IMR-90 (cell line): ENCODE measurements at regions not wholly inside any gene's neighbourhood (a gene's known extent, or its start where the extent isn't known, plus 50 kb on each side); places are given as distances from the start of the nearest gene placed in this dataset.

ENCODE experiments used
- ATAC-seq: fragments of 200-7000 bp; cut with Tn5 transposase; 2 replicates; pipeline ENCODE4 v1.9.1; 2020; ENCODE audit warnings: low read depth, mild to moderate bottlenecking, moderate library complexity
- BruUV-seq: library from RNA; stranded (reverse); fragments of 400-500 nt; replicated peaks from 2 replicates; lab custom pipeline; 2021; lab: Mats Ljungman, UMichigan
- CTCF ChIA-PET: fragments of 300-600 bp; formaldehyde crosslinking; extraction: SDS; loops from one replicate; lab custom pipeline; 2021; ENCODE audit warnings: antibody characterized with exemption; lab: Yijun Ruan, JAX
- POLR2A ChIA-PET: fragments of 300-600 bp; sonication (Branson Sonifier 250); formaldehyde crosslinking; loops from one replicate; lab custom pipeline; 2022; ENCODE audit warnings: antibody characterized with exemption; ENCODE audit not compliant: unreplicated experiment; lab: Charles Lee
- DNase-seq: peaks from one replicate; pipeline ENCODE4 v3.0.0; 2013
- H2AFZ ChIP-seq: replicated peaks from 2 replicates; pipeline ENCODE3; 2013; ENCODE audit warnings: low read length, mild to moderate bottlenecking; ENCODE audit not compliant: poor library complexity
- H2AK5ac ChIP-seq: 2 replicates; pipeline ENCODE4 v1.6.1; 2013; ENCODE audit warnings: low read depth, low read length, inconsistent platforms
- H2AK9ac ChIP-seq: replicated peaks from 2 replicates; pipeline ENCODE3; 2013; ENCODE audit warnings: mild to moderate bottlenecking, low read depth, low read length, moderate library complexity; ENCODE audit not compliant: poor library complexity
- H2BK120ac ChIP-seq: 2 replicates; pipeline ENCODE4 v1.6.1; 2013; ENCODE audit warnings: low read depth, low read length, inconsistent platforms
- H2BK15ac ChIP-seq: 3 replicates; pipeline ENCODE4 v1.6.1; 2013; ENCODE audit warnings: low read depth, low read length, inconsistent platforms
- H2BK20ac ChIP-seq: 2 replicates; pipeline ENCODE4 v1.6.1; 2013; ENCODE audit warnings: low read depth, mild to moderate bottlenecking, inconsistent platforms, low read length, moderate library complexity
- H2BK5ac ChIP-seq: 2 replicates; pipeline ENCODE4 v1.6.1; 2013; ENCODE audit warnings: mild to moderate bottlenecking, low read depth, low read length, inconsistent platforms; ENCODE audit not compliant: poor library complexity, severe bottlenecking
- H3K14ac ChIP-seq: replicated peaks from 2 replicates; pipeline ENCODE4 v1.6.1; 2013; ENCODE audit warnings: low read depth, low read length, inconsistent platforms
- H3K18ac ChIP-seq: 2 replicates; pipeline ENCODE4 v1.6.1; 2013; ENCODE audit warnings: low read depth, low read length, control low read depth
- H3K23ac ChIP-seq: 2 replicates; pipeline ENCODE4 v1.6.1; 2013; ENCODE audit warnings: low read depth, low read length, inconsistent platforms
- H3K27ac ChIP-seq: 2 replicates; pipeline ENCODE4 v1.5.1; 2013; ENCODE audit warnings: mild to moderate bottlenecking, control low read depth, low read length; ENCODE audit not compliant: insufficient read depth
- H3K27me3 ChIP-seq: 2 replicates; pipeline ENCODE4 v1.6.1; 2013; ENCODE audit warnings: low read length; ENCODE audit not compliant: control insufficient read depth, insufficient read depth
- H3K36me3 ChIP-seq: 2 replicates; pipeline ENCODE4 v1.6.1; 2013; ENCODE audit warnings: low read length, mixed read lengths; ENCODE audit not compliant: control insufficient read depth, insufficient read depth
- H3K4ac ChIP-seq: 2 replicates; pipeline ENCODE4 v1.6.1; 2013; ENCODE audit warnings: low read depth, low read length, inconsistent platforms
- H3K4me1 ChIP-seq: 2 replicates; pipeline ENCODE4 v1.6.1; 2013; ENCODE audit warnings: low read length, mixed read lengths; ENCODE audit not compliant: control insufficient read depth, insufficient read depth
- H3K4me2 ChIP-seq: 2 replicates; pipeline ENCODE4 v1.6.1; 2013; ENCODE audit warnings: low read depth, mild to moderate bottlenecking, control low read depth, low read length, moderate library complexity
- H3K4me3 ChIP-seq: 2 replicates; pipeline ENCODE4 v1.5.1; 2013; ENCODE audit warnings: low read depth, mild to moderate bottlenecking, control low read depth, low read length, moderate library complexity; ENCODE audit not compliant: insufficient read depth
- H3K56ac ChIP-seq: 2 replicates; pipeline ENCODE4 v1.6.1; 2013; ENCODE audit warnings: low read length, inconsistent platforms; ENCODE audit not compliant: insufficient read depth; ENCODE audit errors: extremely low read depth
- H3K79me1 ChIP-seq, 2 experiments: 2 replicates each; pipeline ENCODE4 v1.6.1; 2013; ENCODE audit warnings: low read length in 2 of 2, inconsistent platforms in 1 of 2, low read depth in 1 of 2
- H3K9ac ChIP-seq: 2 replicates; pipeline ENCODE4 v1.6.1; 2013; ENCODE audit warnings: low read depth, low read length, control low read depth
- H3K9me1 ChIP-seq: 2 replicates; pipeline ENCODE4 v1.6.1; 2013; ENCODE audit warnings: low read length, inconsistent platforms; ENCODE audit not compliant: insufficient read depth
- H3K9me3 ChIP-seq: 2 replicates; pipeline ENCODE4 v1.6.1; 2013; ENCODE audit warnings: low read length; ENCODE audit not compliant: control insufficient read depth, insufficient read depth
- H4K20me1 ChIP-seq: 2 replicates; pipeline ENCODE4 v1.6.1; 2013; ENCODE audit warnings: low read length, inconsistent platforms; ENCODE audit not compliant: insufficient read depth
- H4K5ac ChIP-seq: 2 replicates; pipeline ENCODE4 v1.6.1; 2013; ENCODE audit warnings: mild to moderate bottlenecking, low read depth, low read length, control low read depth
- H4K8ac ChIP-seq, 2 experiments: 2 replicates each; pipeline ENCODE4 v1.6.1; 2013; ENCODE audit warnings: low read depth in 2 of 2, low read length in 2 of 2, control low read depth in 1 of 2, inconsistent platforms in 1 of 2
- H4K91ac ChIP-seq: 2 replicates; pipeline ENCODE4 v1.6.1; 2013; ENCODE audit warnings: low read depth, low read length, inconsistent platforms; ENCODE audit not compliant: insufficient read depth
- BHLHE40 ChIP-seq: fragments of 150-350 bp; IDR thresholded peaks from 2 replicates; pipeline ENCODE4 v1.6.1; 2016; ENCODE audit warnings: mild to moderate bottlenecking, low read depth, low read length
- CEBPB ChIP-seq: IDR thresholded peaks from 2 replicates; pipeline ENCODE4 v1.6.1; 2012; ENCODE audit warnings: low read depth, low read length, improper control_type of control experiment
- FOS ChIP-seq: fragments of 150-350 bp; IDR thresholded peaks from 2 replicates; pipeline ENCODE4 v1.6.1; 2016; ENCODE audit warnings: low read depth, low read length
- MAFK ChIP-seq: IDR thresholded peaks from 2 replicates; pipeline ENCODE4 v1.6.1; 2012; ENCODE audit warnings: low read depth, low read length, improper control_type of control experiment
- MXI1 ChIP-seq: IDR thresholded peaks from 2 replicates; pipeline ENCODE4 v1.6.1; 2012; ENCODE audit warnings: low read depth, mild to moderate bottlenecking, low read length, moderate library complexity, borderline replicate concordance
- NFE2L2 ChIP-seq: fragments of 150-350 bp; IDR thresholded peaks from 2 replicates; pipeline ENCODE4 v1.6.1; 2016; ENCODE audit warnings: low read depth, mild to moderate bottlenecking, low read length
- POLR2A ChIP-seq: IDR thresholded peaks from 2 replicates; pipeline ENCODE4 v1.6.1; 2012; ENCODE audit warnings: mild to moderate bottlenecking, low read depth, low read length
- RAD21 ChIP-seq: IDR thresholded peaks from 2 replicates; pipeline ENCODE4 v1.6.1; 2012; ENCODE audit warnings: low read length, improper control_type of control experiment
- RCOR1 ChIP-seq: IDR thresholded peaks from 2 replicates; pipeline ENCODE4 v1.6.1; 2012; ENCODE audit warnings: mild to moderate bottlenecking, low read length, improper control_type of control experiment; ENCODE audit not compliant: insufficient replicate concordance
- RFX5 ChIP-seq: IDR thresholded peaks from 2 replicates; pipeline ENCODE4 v1.8.0; 2012; ENCODE audit warnings: low read depth, mild to moderate bottlenecking, low read length, moderate library complexity
- SMC3 ChIP-seq: fragments of 150-350 bp; IDR thresholded peaks from 2 replicates; pipeline ENCODE4 v1.6.1; 2016; ENCODE audit warnings: low read depth, mild to moderate bottlenecking, antibody characterized with exemption, low read length, moderate library complexity
- WGBS, 2 experiments: methylation state at CpG; one replicate each; pipeline versions ENCODE4 v1.1.5 to v1.1.7; 2013; ENCODE audit warnings: missing lambda C conversion rate in 2 of 2; ENCODE audit not compliant: insufficient read length in 1 of 2; ENCODE audit errors: extremely low coverage in 2 of 2; 5-methylcytosine and 5-hydroxymethylcytosine counted together
- dilution Hi-C: fragments of 300-500 bp; cut with HindIII; formaldehyde crosslinking; loops from one replicate; pipeline ENCODE4 v1.14.3; 2018; ENCODE audit warnings: low sequenced_read_pairs; ENCODE audit not compliant: unreplicated experiment
- in situ Hi-C: fragments of 300-500 bp; cut with MboI; formaldehyde crosslinking; loops from 3 replicates; pipeline ENCODE4 v1.14.3; 2019; ENCODE audit warnings: low sequenced_read_pairs, inconsistent platforms, mixed read lengths
- intact Hi-C: fragments of 100-400 bp; cut with micrococcal nuclease; formaldehyde crosslinking; loops from 2 replicates; pipeline ENCODE4 v1.10.0; 2022
- TF ChIP-seq, protein P1 (sequence below): fragments of 150-350 bp; IDR thresholded peaks from 2 replicates; pipeline ENCODE4 v1.6.1; 2016; ENCODE audit warnings: low read depth, mild to moderate bottlenecking, low read length, moderate library complexity, borderline replicate concordance
- TF ChIP-seq, protein P2 (sequence below): conservative IDR thresholded peaks from 2 replicates; pipeline ENCODE4 v1.5.1; 2012; ENCODE audit warnings: mild to moderate bottlenecking, low read depth, low read length, improper control_type of control experiment
- TF ChIP-seq, protein P3 (sequence below): fragments of 150-350 bp; IDR thresholded peaks from 2 replicates; pipeline ENCODE4 v1.6.1; 2017; ENCODE audit warnings: mild to moderate bottlenecking, antibody characterized with exemption, low read length, low read depth

DNA sequence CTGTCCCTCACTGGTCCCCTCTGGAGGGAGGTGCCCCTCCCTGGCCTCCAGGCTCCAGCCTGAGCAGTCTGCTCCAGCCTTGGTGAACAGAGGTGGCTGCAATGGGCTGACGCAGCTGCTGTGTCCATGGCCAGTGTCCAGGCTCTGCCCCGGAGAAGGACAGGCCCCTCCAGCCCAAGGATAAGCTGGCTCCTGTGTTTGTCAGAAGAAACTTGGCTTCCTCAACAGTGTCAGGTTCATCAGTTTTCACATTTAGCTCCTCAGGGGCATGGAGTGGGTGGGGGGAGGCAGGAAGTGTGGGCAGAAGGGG lies 402.8 kb downstream of the MATN1 start:
- H3K9ac ChIP-seq: no peak overlapping the region
- WGBS, 2 experiments: 0% methylated on average over 1 of the region's 2 CpGs; no CpG with 5 or more reads in 1 of the 2 experiments

More for the DNA sequence above, 402.8 kb downstream of the MATN1 start:
- H2AK9ac ChIP-seq: no peak overlapping the region
- TF ChIP-seq CEBPB: no peak
- TF ChIP-seq SMC3: no peak
- TF ChIP-seq, protein P1, sequence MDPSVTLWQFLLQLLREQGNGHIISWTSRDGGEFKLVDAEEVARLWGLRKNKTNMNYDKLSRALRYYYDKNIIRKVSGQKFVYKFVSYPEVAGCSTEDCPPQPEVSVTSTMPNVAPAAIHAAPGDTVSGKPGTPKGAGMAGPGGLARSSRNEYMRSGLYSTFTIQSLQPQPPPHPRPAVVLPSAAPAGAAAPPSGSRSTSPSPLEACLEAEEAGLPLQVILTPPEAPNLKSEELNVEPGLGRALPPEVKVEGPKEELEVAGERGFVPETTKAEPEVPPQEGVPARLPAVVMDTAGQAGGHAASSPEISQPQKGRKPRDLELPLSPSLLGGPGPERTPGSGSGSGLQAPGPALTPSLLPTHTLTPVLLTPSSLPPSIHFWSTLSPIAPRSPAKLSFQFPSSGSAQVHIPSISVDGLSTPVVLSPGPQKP: no peak
- no peak for TF ChIP-seq POLR2A
- TF ChIP-seq FOS: no peak
- TF ChIP-seq RCOR1: no peak
- TF ChIP-seq MAFK: no peak
- TF ChIP-seq RAD21: no peak
- TF ChIP-seq, protein P2, sequence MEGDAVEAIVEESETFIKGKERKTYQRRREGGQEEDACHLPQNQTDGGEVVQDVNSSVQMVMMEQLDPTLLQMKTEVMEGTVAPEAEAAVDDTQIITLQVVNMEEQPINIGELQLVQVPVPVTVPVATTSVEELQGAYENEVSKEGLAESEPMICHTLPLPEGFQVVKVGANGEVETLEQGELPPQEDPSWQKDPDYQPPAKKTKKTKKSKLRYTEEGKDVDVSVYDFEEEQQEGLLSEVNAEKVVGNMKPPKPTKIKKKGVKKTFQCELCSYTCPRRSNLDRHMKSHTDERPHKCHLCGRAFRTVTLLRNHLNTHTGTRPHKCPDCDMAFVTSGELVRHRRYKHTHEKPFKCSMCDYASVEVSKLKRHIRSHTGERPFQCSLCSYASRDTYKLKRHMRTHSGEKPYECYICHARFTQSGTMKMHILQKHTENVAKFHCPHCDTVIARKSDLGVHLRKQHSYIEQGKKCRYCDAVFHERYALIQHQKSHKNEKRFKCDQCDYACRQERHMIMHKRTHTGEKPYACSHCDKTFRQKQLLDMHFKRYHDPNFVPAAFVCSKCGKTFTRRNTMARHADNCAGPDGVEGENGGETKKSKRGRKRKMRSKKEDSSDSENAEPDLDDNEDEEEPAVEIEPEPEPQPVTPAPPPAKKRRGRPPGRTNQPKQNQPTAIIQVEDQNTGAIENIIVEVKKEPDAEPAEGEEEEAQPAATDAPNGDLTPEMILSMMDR: no peak
- TF ChIP-seq NFE2L2: no peak
- TF ChIP-seq BHLHE40: no peak
- TF ChIP-seq, protein P3, sequence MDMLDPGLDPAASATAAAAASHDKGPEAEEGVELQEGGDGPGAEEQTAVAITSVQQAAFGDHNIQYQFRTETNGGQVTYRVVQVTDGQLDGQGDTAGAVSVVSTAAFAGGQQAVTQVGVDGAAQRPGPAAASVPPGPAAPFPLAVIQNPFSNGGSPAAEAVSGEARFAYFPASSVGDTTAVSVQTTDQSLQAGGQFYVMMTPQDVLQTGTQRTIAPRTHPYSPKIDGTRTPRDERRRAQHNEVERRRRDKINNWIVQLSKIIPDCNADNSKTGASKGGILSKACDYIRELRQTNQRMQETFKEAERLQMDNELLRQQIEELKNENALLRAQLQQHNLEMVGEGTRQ: no peak
- no peak for TF ChIP-seq MXI1
- TF ChIP-seq RFX5: no peak
- no peak overlapping the region for H4K8ac ChIP-seq
- H2BK120ac ChIP-seq: no peak overlapping the region
- intact Hi-C loops (no loop called here), in situ Hi-C loops (no loop called here), dilution Hi-C loops (no loop called here)
- no peak overlapping the region for H4K91ac ChIP-seq
- H3K9me1 ChIP-seq: no peaks in the 10 kb centered on the region
- no peak overlapping the region for H3K4me2 ChIP-seq
- H3K27me3 ChIP-seq: no peaks in the 10 kb centered on the region
- POLR2A ChIA-PET: no interaction called here
- H2BK5ac ChIP-seq: no peak overlapping the region
- H2AFZ ChIP-seq: no peak overlapping the region
- no peak overlapping the region for H3K4me3 ChIP-seq
- H3K79me1 ChIP-seq: no peaks in the 10 kb centered on the region
- H3K4me1 ChIP-seq: no peaks in the 10 kb centered on the region
- H3K36me3 ChIP-seq: no peaks in the 10 kb centered on the region
- no peak overlapping the region for H3K4ac ChIP-seq
- H3K27ac ChIP-seq: no peak overlapping the region
- no peak for ATAC-seq
- H3K18ac ChIP-seq: no peak overlapping the region
- no peaks in the 10 kb centered on the region for H4K20me1 ChIP-seq
- no TSS peak for BruUV-seq
- no peak overlapping the region for H3K23ac ChIP-seq
- H4K5ac ChIP-seq: no peak overlapping the region
- no peak overlapping the region for H3K14ac ChIP-seq
- no peak overlapping the region for H2BK15ac ChIP-seq
- no peak overlapping the region for H2BK20ac ChIP-seq
- CTCF ChIA-PET: no interaction called here
- H2AK5ac ChIP-seq: no peak overlapping the region
- H3K9me3 ChIP-seq: no peaks in the 10 kb centered on the region
- DNase-seq: no peak
- no peak overlapping the region for H3K56ac ChIP-seq
